ENCODE measurements at regions not wholly inside any gene's neighbourhood (a gene's known extent, or its start where the extent isn't known, plus 50 kb on each side); places are given as distances from the start of the nearest gene placed in this dataset.

DNA sequence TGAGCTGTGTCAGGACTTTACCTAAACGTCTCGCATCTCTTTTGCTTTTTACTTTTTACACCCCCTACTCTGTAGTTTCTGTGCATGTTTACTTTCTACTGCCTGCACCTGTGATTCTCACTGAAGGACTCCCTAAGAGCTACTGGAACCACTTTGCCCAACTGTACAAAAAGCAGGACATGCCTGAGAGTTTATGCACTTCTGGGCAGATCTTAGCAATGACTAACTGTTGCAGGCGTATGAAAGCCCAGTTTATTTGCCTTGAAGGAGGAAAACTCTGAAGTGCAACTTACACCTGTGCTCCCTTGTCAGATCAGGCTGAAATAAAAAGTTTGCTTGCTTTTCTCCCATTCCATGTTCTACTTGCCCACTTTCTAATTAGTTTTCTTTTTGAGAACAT, 467.0 kb upstream of the USP24 start:
- Histone ChIP-seq H3K9me3 (ENCODE audit: control insufficient read depth, low read length) (no peaks in the 10 kb centered on the region), H3K4me1 (ENCODE audit: control insufficient read depth, insufficient read depth, low read length, poor library complexity, severe bottlenecking) (no peaks in the 10 kb centered on the region), H3K27ac (ENCODE audit: insufficient read depth, low read length, poor library complexity, severe bottlenecking) (no peak overlapping the region), H3K27me3 (replicated peaks; ENCODE audit: control insufficient read depth, insufficient read depth, low read length, poor library complexity, severe bottlenecking) (no peaks in the 10 kb centered on the region), H3K4me3 (ENCODE audit: insufficient read depth, low read depth, low read length, poor library complexity, severe bottlenecking) (no peak overlapping the region), H3K36me3 (ENCODE audit: control insufficient read depth, insufficient read depth, low read length) (no peaks in the 10 kb centered on the region)
- DNase-seq, result no peak

DNA sequence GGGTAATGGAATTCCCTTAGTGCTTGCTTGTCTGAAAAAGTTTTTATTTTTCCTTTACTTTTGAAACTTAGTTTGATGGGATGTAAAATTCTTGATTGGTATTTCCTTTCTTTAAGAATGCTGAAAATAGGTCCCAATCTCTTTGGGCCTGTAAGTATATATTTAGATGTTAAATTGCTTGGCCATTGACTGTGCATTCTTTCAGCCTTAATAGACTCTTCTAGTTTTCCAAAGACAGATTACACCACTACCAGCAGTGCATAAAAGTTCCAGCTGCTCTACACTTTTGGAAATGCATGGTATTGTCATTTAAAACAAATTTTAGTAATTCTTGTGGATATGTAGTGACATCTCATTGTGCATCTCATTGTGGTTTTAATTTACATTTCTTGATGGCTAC, 464.8 kb upstream of the USP24 start:
- Histone ChIP-seq H3K36me3 (ENCODE audit: control insufficient read depth, insufficient read depth, low read length) (no peaks in the 10 kb centered on the region), H3K27ac (ENCODE audit: insufficient read depth, low read length, poor library complexity, severe bottlenecking) (no peak overlapping the region), H3K4me1 (ENCODE audit: control insufficient read depth, insufficient read depth, low read length, poor library complexity, severe bottlenecking) (no peaks in the 10 kb centered on the region), H3K27me3 (replicated peaks; ENCODE audit: control insufficient read depth, insufficient read depth, low read length, poor library complexity, severe bottlenecking) (no peaks in the 10 kb centered on the region), H3K9me3 (ENCODE audit: control insufficient read depth, low read length) (no peaks in the 10 kb centered on the region), H3K4me3 (ENCODE audit: insufficient read depth, low read depth, low read length, poor library complexity, severe bottlenecking) (no peak overlapping the region)
- no peak for DNase-seq

DNA sequence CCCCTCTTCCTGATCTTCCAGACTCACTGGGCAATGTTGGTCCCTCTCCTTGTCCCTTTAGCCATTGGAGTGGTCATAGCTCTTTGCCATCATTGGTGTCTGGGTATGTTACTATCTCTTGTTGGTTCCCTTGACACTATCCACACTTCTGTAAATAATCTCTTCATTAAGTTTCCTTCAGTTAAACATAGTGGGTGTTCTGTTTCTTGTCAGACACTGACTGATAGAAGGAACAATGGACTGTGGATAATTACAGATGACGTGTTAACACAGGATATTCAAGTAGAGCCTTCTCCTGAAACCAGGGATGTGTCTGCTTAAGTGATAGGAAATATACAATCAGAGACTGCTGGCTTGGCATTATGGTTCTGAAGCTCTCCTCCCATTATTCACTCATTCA, 458.3 kb upstream of the USP24 start:
- no peaks in the 10 kb centered on the region for H3K4me1 ChIP-seq (ENCODE audit: control insufficient read depth, insufficient read depth, low read length, poor library complexity, severe bottlenecking)
- no peaks in the 10 kb centered on the region for H3K36me3 ChIP-seq (ENCODE audit: control insufficient read depth, insufficient read depth, low read length)
- H3K27me3 ChIP-seq (replicated peaks; ENCODE audit: control insufficient read depth, insufficient read depth, low read length, poor library complexity, severe bottlenecking), result no peaks in the 10 kb centered on the region
- no peak overlapping the region for H3K4me3 ChIP-seq (ENCODE audit: insufficient read depth, low read depth, low read length, poor library complexity, severe bottlenecking)
- no peaks in the 10 kb centered on the region for H3K9me3 ChIP-seq (ENCODE audit: control insufficient read depth, low read length)
- no peak for DNase-seq
- H3K27ac ChIP-seq (ENCODE audit: insufficient read depth, low read length, poor library complexity, severe bottlenecking), result no peak overlapping the region

DNA sequence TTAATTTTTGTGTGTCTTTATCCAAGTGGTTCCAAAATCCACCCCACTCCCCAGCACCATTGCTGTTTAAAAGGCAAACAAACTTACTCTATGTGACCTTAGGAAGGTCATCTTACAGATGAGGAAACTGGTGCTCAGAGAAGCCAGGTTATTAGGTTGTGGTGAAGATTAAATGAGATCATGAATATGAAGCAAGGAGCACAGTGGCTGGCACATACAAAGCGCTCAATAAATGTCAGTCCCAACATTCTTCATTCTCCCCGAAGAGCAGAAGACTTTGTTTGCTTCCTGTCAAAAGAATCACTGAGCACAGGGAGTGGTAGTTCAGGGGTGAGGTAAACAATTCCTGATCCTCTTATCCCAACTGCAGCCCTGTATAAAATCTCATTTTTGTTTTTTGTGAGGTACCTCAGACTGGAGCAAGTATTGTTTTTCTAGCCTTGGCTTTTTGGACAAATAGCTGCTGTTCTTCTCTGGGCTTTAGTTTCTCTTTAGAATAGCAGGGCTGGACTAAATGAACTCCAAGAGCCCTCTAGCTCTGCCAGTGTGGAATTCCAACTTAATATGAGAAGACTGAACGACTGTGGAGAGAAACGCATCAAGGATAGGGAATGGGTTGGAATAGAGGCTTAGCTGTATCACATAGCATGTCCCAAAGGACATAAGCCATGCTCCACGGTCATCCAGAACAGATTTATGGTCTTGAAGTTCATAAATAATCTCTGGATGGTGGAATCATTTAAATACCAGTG, 455.3 kb upstream of the USP24 start:
- Histone ChIP-seq H3K36me3 (ENCODE audit: control insufficient read depth, insufficient read depth, low read length) (no peaks in the 10 kb centered on the region), H3K27ac (ENCODE audit: insufficient read depth, low read length, poor library complexity, severe bottlenecking) (no peak overlapping the region), H3K4me1 (ENCODE audit: control insufficient read depth, insufficient read depth, low read length, poor library complexity, severe bottlenecking) (no peaks in the 10 kb centered on the region), H3K27me3 (replicated peaks; ENCODE audit: control insufficient read depth, insufficient read depth, low read length, poor library complexity, severe bottlenecking) (no peaks in the 10 kb centered on the region), H3K4me3 (ENCODE audit: insufficient read depth, low read depth, low read length, poor library complexity, severe bottlenecking) (no peak overlapping the region), H3K9me3 (ENCODE audit: control insufficient read depth, low read length) (no peaks in the 10 kb centered on the region)
- DNase-seq, result no peak

DNA sequence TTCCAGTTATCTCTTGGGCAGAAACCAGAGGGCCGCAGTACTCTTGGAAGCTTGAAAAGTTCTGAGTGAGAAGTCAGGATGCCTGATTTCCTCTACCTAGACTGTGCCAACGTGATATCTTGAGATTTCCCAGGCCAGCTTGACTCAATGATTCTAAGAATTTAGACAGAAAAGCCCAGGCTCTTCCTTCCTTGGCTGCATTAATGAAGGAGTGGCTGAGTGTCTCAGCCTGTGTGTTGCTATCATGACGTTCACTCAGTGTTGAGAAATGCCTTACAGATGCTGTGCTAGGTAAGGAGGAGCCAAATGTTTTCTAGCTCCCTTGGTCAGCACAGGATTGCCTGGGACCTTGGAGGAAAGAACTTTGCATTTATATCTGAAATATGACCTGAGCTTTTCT, 454.1 kb upstream of the USP24 start:
- Histone ChIP-seq H3K36me3 (ENCODE audit: control insufficient read depth, insufficient read depth, low read length) (no peaks in the 10 kb centered on the region), H3K4me3 (ENCODE audit: insufficient read depth, low read depth, low read length, poor library complexity, severe bottlenecking) (no peak overlapping the region), H3K27ac (ENCODE audit: insufficient read depth, low read length, poor library complexity, severe bottlenecking) (no peak overlapping the region), H3K4me1 (ENCODE audit: control insufficient read depth, insufficient read depth, low read length, poor library complexity, severe bottlenecking) (no peaks in the 10 kb centered on the region), H3K27me3 (replicated peaks; ENCODE audit: control insufficient read depth, insufficient read depth, low read length, poor library complexity, severe bottlenecking) (no peaks in the 10 kb centered on the region), H3K9me3 (ENCODE audit: control insufficient read depth, low read length) (no peaks in the 10 kb centered on the region)
- DNase-seq, result no peak

DNA sequence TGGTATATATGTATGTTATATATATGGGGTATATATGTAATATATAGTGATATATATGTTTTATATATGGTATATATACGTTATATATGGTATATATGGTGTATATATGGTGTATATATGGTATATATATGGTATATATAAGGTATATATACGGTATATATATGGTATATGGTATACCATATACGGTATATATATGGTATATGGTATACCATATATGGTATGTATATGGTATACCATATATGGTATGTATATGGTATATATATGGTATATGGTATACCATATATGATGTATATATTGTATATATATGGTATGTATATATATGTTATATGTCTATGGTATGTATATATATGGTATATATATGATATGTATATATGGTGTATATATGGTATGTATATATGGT, 447.7 kb upstream of the USP24 start:
- no peaks in the 10 kb centered on the region for H3K9me3 ChIP-seq (ENCODE audit: control insufficient read depth, low read length)
- DNase-seq, result no peak
- no peaks in the 10 kb centered on the region for H3K4me1 ChIP-seq (ENCODE audit: control insufficient read depth, insufficient read depth, low read length, poor library complexity, severe bottlenecking)
- H3K27ac ChIP-seq (ENCODE audit: insufficient read depth, low read length, poor library complexity, severe bottlenecking), result no peak overlapping the region
- H3K27me3 ChIP-seq (replicated peaks; ENCODE audit: control insufficient read depth, insufficient read depth, low read length, poor library complexity, severe bottlenecking), result no peaks in the 10 kb centered on the region
- no peaks in the 10 kb centered on the region for H3K36me3 ChIP-seq (ENCODE audit: control insufficient read depth, insufficient read depth, low read length)
- no peak overlapping the region for H3K4me3 ChIP-seq (ENCODE audit: insufficient read depth, low read depth, low read length, poor library complexity, severe bottlenecking)

DNA sequence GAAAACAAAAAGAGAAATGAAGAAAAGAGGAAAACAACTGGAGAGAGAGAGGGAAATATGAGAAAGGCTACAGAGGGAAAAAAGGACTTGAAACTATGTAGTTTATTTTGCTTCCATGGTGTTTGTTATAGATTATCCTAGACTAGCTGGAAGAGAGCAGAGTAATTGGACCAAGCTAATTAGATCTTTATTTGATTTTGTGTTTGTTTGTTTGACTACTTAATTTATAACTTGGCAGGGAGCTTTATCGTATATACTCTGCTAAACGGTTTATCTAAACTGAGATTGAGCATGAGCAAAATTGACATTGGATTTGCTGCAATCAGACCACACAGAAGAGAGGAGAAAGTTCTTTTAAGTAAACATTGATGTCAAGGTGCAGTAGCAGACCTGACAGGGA, 443.8 kb upstream of the USP24 start:
- Histone ChIP-seq H3K4me1 (ENCODE audit: control insufficient read depth, insufficient read depth, low read length, poor library complexity, severe bottlenecking) (no peaks in the 10 kb centered on the region), H3K36me3 (ENCODE audit: control insufficient read depth, insufficient read depth, low read length) (no peaks in the 10 kb centered on the region), H3K27me3 (replicated peaks; ENCODE audit: control insufficient read depth, insufficient read depth, low read length, poor library complexity, severe bottlenecking) (no peaks in the 10 kb centered on the region), H3K27ac (ENCODE audit: insufficient read depth, low read length, poor library complexity, severe bottlenecking) (no peak overlapping the region), H3K9me3 (ENCODE audit: control insufficient read depth, low read length) (no peaks in the 10 kb centered on the region), H3K4me3 (ENCODE audit: insufficient read depth, low read depth, low read length, poor library complexity, severe bottlenecking) (no peak overlapping the region)
- no peak for DNase-seq

DNA sequence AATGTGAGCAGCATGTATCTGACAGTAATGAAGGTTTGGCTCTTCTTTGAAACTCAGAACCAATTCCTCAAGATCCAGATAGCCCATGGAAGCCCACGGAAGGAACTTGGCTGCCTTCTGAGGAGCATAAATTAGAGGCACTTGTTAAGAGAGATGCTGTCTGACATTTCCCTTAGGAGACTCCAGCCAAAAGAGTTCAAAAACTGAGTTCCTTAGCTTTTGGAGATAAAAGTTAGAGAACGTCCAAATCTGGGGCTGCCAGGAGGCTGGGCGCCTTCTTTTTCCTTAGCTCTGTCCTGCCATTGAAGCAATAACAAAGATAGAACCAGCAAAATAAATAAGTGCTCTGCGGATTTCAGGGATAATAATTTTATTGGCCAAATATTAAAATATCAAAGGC, 439.6 kb upstream of the USP24 start:
- no peak overlapping the region for H3K27ac ChIP-seq (ENCODE audit: insufficient read depth, low read length, poor library complexity, severe bottlenecking)
- H3K36me3 ChIP-seq (ENCODE audit: control insufficient read depth, insufficient read depth, low read length), result no peaks in the 10 kb centered on the region
- no peaks in the 10 kb centered on the region for H3K9me3 ChIP-seq (ENCODE audit: control insufficient read depth, low read length)

DNA sequence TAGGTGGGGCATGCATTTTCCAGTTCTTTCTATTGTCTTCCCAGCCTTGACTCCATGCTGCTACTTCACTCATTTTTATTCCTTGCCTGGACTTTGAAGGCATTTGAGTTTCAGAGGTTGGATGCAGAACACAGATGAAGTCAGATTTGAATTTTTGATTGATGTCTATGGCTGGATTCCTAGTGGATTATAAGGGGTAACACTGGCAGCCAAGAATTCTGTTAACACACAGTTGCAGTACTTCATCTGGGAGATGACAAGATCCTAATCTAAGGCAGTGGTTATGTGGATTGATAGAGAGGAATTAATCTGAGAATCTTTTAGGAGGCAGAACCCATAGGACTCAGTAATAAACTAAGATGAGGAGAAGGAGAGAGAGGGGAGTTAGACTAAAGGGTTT, 439.0 kb upstream of the USP24 start:
- no peak overlapping the region for H3K27ac ChIP-seq (ENCODE audit: insufficient read depth, low read length, poor library complexity, severe bottlenecking)
- no peak for DNase-seq
- no peak overlapping the region for H3K4me3 ChIP-seq (ENCODE audit: insufficient read depth, low read depth, low read length, poor library complexity, severe bottlenecking)
- no peaks in the 10 kb centered on the region for H3K9me3 ChIP-seq (ENCODE audit: control insufficient read depth, low read length)
- no peaks in the 10 kb centered on the region for H3K4me1 ChIP-seq (ENCODE audit: control insufficient read depth, insufficient read depth, low read length, poor library complexity, severe bottlenecking)
- no peaks in the 10 kb centered on the region for H3K27me3 ChIP-seq (replicated peaks; ENCODE audit: control insufficient read depth, insufficient read depth, low read length, poor library complexity, severe bottlenecking)
- no peaks in the 10 kb centered on the region for H3K36me3 ChIP-seq (ENCODE audit: control insufficient read depth, insufficient read depth, low read length)

More for the DNA sequence above, 439.6 kb upstream of the USP24 start:
- Histone ChIP-seq H3K4me1 (ENCODE audit: control insufficient read depth, insufficient read depth, low read length, poor library complexity, severe bottlenecking) (no peaks in the 10 kb centered on the region), H3K27me3 (replicated peaks; ENCODE audit: control insufficient read depth, insufficient read depth, low read length, poor library complexity, severe bottlenecking) (no peaks in the 10 kb centered on the region), H3K4me3 (ENCODE audit: insufficient read depth, low read depth, low read length, poor library complexity, severe bottlenecking) (no peak overlapping the region)
- no peak for DNase-seq

DNA sequence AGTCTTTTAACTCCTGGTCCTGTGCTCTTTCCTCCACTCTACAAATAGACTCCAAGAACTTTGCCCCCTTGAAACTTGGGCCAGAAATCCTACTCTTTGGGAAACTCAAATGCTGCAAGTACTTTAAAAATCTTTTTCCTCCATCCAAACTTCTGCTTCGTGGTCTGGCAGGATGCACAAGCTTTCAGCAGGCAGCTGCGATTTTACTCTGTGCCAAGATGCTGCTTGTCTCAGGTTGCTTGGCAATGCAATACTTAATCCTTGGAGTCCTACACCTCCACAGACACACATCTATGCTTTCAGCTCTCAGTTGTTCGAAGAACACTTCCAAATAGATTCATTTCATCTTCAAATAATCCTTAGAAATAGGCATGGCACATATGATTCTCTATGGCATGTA, 435.3 kb upstream of the USP24 start:
- Histone ChIP-seq H3K9me3 (ENCODE audit: control insufficient read depth, low read length) (no peaks in the 10 kb centered on the region), H3K27me3 (replicated peaks; ENCODE audit: control insufficient read depth, insufficient read depth, low read length, poor library complexity, severe bottlenecking) (no peaks in the 10 kb centered on the region), H3K4me1 (ENCODE audit: control insufficient read depth, insufficient read depth, low read length, poor library complexity, severe bottlenecking) (no peaks in the 10 kb centered on the region), H3K4me3 (ENCODE audit: insufficient read depth, low read depth, low read length, poor library complexity, severe bottlenecking) (no peak overlapping the region), H3K27ac (ENCODE audit: insufficient read depth, low read length, poor library complexity, severe bottlenecking) (no peak overlapping the region), H3K36me3 (ENCODE audit: control insufficient read depth, insufficient read depth, low read length) (no peaks in the 10 kb centered on the region)
- no peak for DNase-seq
